Prostate gland (tissue), 2 donors: ENCODE measurements at regions not wholly inside any gene's neighbourhood (a gene's known extent, or its start where the extent isn't known, plus 50 kb on each side); places are given as distances from the start of the nearest gene placed in this dataset.

ENCODE experiments used
- DNase-seq: peaks from one replicate; pipeline ENCODE4 v3.0.0-alpha.2; 2019; ENCODE audit warnings: low spot score
- H3K27ac ChIP-seq, 2 donors: fragments of 200-600 bp; sonication (generic); 2 replicates each; pipeline ENCODE4 v1.5.1; 2017 to 2019
- H3K27me3 ChIP-seq: fragments of 200-600 bp; sonication (generic); replicated peaks from 2 replicates; pipeline ENCODE4 v1.5.1; 2019; ENCODE audit not compliant: insufficient read depth
- H3K36me3 ChIP-seq, 2 donors: fragments of 200-600 bp; sonication (generic); 1 replicate in 1 of 2; 2 replicates in 1 of 2; pipeline versions ENCODE4 v1.5.1 to v1.8.1; 2017 to 2019
- H3K4me1 ChIP-seq: fragments of 200-600 bp; sonication (generic); replicated peaks from 2 replicates; pipeline ENCODE4 v1.5.1; 2019
- H3K4me3 ChIP-seq, 2 donors: fragments of 200-600 bp; sonication (generic); 2 replicates each; pipeline ENCODE4 v1.5.1; 2017 to 2019
- H3K9me3 ChIP-seq: fragments of 200-600 bp; sonication (generic); 2 replicates; pipeline ENCODE4 v1.5.1; 2017
- CTCF ChIP-seq, 4 experiments: fragments of 200-600 bp in 2 of 4; fragments of 450-650 bp in 2 of 4; sonication (generic) in 2 of 4; IDR thresholded peaks; 1 replicate in 3 of 4; 2 replicates in 1 of 4; pipeline ENCODE4 v1.5.1; 2016 to 2019; ENCODE audit warnings: antibody characterized with exemption in 4 of 4, mild to moderate bottlenecking in 2 of 4, moderate library complexity in 2 of 4
- POLR2A ChIP-seq: fragments of 450-650 bp; IDR thresholded peaks from one replicate; pipeline ENCODE4 v1.6.1; 2016; ENCODE audit warnings: antibody characterized with exemption, mild to moderate bottlenecking
- POLR2AphosphoS5 ChIP-seq: sonication (generic); formaldehyde crosslinking; IDR thresholded peaks from one replicate; pipeline ENCODE4 v1.6.1; 2017; ENCODE audit warnings: antibody characterized with exemption
- WGBS: methylation state at CpG from one replicate; pipeline ENCODE4 v1.1.5; 2018; 5-methylcytosine and 5-hydroxymethylcytosine counted together
- intact Hi-C: fragments of 100-400 bp; cut with DNase I; formaldehyde crosslinking; loops from one replicate; pipeline ENCODE4 v1.14.2; 2022

DNA sequence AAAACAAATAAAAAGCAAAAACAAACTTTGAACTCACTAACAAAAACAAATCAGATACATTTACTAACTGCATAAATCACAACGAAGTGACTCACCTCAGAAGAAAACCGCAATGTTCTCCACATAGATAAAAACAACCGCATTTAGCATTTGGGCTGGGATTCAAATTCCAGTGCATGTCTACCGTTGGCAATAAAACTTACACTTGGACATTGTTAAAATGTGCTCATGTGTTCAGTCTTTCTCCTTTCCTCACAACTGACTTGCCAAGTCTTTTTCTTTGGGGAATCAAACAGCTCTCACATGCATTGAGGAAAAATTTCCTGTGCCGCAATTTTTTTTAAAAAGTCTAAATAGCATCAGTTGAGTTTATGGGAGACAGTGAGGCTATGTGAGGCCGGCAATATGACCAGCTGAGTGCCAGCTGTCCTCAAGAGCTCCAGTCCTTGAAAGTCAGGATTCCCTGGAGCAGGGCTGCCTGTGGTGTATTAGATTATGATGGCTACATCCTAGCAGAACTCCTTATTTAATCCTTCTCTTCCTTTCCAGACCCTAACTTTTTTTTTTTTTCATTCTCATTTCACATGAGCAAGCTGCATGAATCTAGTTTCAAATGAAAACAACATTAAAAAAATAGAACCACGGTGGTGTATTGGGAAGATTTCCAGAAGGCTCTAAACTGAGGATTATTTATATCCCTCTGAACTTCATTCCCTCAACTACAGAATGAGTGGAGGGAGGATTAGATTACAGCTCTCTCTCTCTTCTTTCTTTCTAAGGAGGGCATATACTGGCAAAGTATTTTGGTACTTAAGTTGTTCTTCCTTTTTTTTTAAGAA lies 70.2 kb upstream of the MEIS1 start:
- Histone ChIP-seq H3K4me1 (no peaks in the 10 kb centered on the region), H3K27ac (peak overlapping the region in 1 of 2 donors; percentile 2), H3K4me3 (no peak overlapping the region), H3K27me3 (no peaks in the 10 kb centered on the region), H3K36me3 (no peaks in the 10 kb centered on the region), H3K9me3 (no peaks in the 10 kb centered on the region)
- intact Hi-C loops = no loop called here
- TF ChIP-seq POLR2AphosphoS5 = peak; percentile 75
- TF ChIP-seq POLR2A = no peak
- TF ChIP-seq CTCF (IDR thresholded peaks at IDR 0.05) = no peak
- peak; percentile 23 for DNase-seq
- WGBS = 7% methylated on average over 7 of the region's 7 CpGs

DNA sequence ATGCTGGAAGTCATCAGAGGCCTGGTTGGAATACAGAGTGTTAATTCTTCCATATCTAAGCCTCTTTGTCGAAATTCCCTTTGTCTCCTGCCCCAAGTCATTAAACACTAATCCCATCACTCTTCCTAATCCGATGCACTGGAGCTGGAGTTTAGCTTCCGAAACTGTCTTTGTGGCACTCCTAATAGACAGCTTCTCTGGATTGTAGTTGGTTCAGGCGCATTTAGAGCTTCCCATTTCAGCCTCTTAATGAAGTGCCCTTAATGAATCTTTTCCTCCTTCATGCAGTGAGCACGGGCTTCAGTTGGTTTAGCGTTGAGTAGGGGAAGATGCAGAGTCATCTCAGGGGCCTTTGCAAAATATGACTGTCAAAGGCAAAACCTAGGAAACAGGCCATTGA lies 72.2 kb upstream of the MEIS1 start:
- Histone ChIP-seq H3K27ac (no peak overlapping the region), H3K4me1 (no peaks in the 10 kb centered on the region), H3K9me3 (no peaks in the 10 kb centered on the region), H3K4me3 (no peak overlapping the region), H3K27me3 (no peaks in the 10 kb centered on the region), H3K36me3 (no peaks in the 10 kb centered on the region)
- intact Hi-C loops = no loop called here
- no peak for TF ChIP-seq CTCF (IDR thresholded peaks at IDR 0.05)
- no peak for TF ChIP-seq POLR2A
- no peak for TF ChIP-seq POLR2AphosphoS5
- DNase-seq = no peak
- WGBS = 86% methylated on average over 6 of the region's 6 CpGs

DNA sequence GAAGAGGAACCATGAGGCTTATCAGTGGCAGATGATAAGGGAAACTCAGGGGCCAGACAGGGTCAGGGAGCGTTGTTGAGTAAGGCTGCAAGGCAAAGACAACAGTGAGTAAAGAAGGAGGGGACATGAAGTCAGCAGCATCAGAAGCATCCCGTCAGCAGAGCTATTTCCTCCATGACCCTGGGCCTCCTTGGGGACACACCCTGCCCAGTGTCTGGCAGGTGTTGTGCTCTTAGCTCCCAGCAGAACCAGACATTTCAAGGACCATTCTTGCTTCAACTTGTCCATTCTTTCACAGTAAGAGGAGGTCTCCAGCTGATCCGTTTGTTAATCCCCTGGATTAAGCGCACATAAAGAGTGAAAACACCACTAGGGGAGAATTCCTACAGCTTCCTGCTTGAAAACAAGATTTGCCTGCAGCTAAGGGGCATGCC lies 88.7 kb upstream of the MEIS1 start:
- intact Hi-C loops = no loop called here
- no peak for DNase-seq
- Histone ChIP-seq H3K27me3 (no peaks in the 10 kb centered on the region), H3K4me3 (no peak overlapping the region), H3K4me1 (no peaks in the 10 kb centered on the region), H3K36me3 (no peaks in the 10 kb centered on the region), H3K27ac (no peak overlapping the region), H3K9me3 (no peaks in the 10 kb centered on the region)
- 50% methylated on average over 4 of the region's 4 CpGs for WGBS
- TF ChIP-seq CTCF (IDR thresholded peaks at IDR 0.05) (no peak), POLR2A (no peak), POLR2AphosphoS5 (no peak)

GRCh38 chr2:66344087-66344663 lies 90.8 kb upstream of the MEIS1 start:
- TF ChIP-seq POLR2AphosphoS5 = no peak
- TF ChIP-seq POLR2A = no peak
- no peak for TF ChIP-seq CTCF (IDR thresholded peaks at IDR 0.05)
- no peak for DNase-seq
- 100% methylated on average over 1 of the region's 1 CpG for WGBS
- Histone ChIP-seq H3K4me3 (no peak overlapping the region), H3K27ac (no peak overlapping the region), H3K36me3 (no peaks in the 10 kb centered on the region), H3K4me1 (no peaks in the 10 kb centered on the region), H3K9me3 (no peaks in the 10 kb centered on the region), H3K27me3 (no peaks in the 10 kb centered on the region)
- intact Hi-C loops = no loop called here

DNA sequence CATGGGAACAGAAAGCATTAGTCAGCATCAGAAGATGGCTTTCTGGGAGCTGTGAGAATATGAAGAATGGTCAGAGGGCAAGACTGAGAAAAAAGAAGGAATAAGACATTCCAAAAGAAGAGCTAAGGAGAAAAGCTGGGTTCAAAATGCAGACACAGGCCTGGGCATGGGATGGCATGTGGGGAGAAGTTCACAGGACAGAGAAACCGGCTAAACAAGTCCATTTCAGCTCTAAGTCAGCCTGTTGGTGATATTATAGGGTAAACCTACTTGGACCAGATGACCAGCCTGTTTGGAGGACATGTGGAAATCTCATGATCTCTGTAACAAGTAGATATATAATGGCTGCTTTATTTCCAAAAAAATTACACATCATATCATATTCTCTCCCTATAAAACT lies 91.7 kb upstream of the MEIS1 start:
- no peak for TF ChIP-seq POLR2A
- H3K27me3 ChIP-seq = no peaks in the 10 kb centered on the region
- no peaks in the 10 kb centered on the region for H3K36me3 ChIP-seq
- H3K4me3 ChIP-seq = no peak overlapping the region
- H3K27ac ChIP-seq = no peak overlapping the region
- WGBS = 59% methylated on average over 1 of the region's 1 CpG
- H3K4me1 ChIP-seq = no peaks in the 10 kb centered on the region
- no peak for DNase-seq
- intact Hi-C loops = no loop called here
- H3K9me3 ChIP-seq = no peaks in the 10 kb centered on the region
